Astrocyte of the spinal cord (primary cell): ENCODE measurements at regions not wholly inside any gene's neighbourhood (a gene's known extent, or its start where the extent isn't known, plus 50 kb on each side); places are given as distances from the start of the nearest gene placed in this dataset.

ENCODE experiments used
- DNase-seq: peaks from one replicate; pipeline ENCODE4 v3.0.0; 2011; ENCODE audit warnings: low read depth, low spot score
- H3K4me3 ChIP-seq: 2 replicates; pipeline ENCODE4 v1.5.1; 2011; ENCODE audit warnings: low read depth, mild to moderate bottlenecking, low read length, moderate library complexity
- in situ Hi-C: cut with HindIII; loops from 2 replicates; pipeline ENCODE4 v1.10.0; 2017; ENCODE audit warnings: low sequenced_read_pairs
- TF ChIP-seq, protein P1 (sequence below): IDR thresholded peaks from 2 replicates; pipeline ENCODE4 v1.5.1; 2012; ENCODE audit warnings: low read depth, mild to moderate bottlenecking, low read length, inconsistent platforms

DNA sequence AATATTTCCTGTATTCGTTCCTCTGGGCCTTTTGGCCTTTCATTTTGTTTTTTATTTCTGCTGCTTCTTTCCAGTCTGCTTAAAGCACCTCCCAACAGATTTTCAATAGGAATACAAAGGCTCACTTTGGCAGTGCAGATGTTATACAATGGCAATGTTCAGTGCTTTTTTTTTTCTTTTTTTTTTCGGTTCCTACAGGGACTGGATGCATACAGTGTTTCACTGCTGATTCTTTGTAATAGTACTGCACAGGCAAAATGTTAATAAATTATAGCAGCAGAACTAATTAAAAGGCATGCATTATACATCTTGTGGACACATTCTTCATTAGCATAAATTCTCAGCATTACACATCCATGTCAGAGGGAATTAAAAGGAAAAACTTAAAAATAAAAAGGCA, 356.6 kb upstream of the C9orf72 start:
- no peak for DNase-seq
- H3K4me3 ChIP-seq, result no peak overlapping the region
- TF ChIP-seq, protein P1, sequence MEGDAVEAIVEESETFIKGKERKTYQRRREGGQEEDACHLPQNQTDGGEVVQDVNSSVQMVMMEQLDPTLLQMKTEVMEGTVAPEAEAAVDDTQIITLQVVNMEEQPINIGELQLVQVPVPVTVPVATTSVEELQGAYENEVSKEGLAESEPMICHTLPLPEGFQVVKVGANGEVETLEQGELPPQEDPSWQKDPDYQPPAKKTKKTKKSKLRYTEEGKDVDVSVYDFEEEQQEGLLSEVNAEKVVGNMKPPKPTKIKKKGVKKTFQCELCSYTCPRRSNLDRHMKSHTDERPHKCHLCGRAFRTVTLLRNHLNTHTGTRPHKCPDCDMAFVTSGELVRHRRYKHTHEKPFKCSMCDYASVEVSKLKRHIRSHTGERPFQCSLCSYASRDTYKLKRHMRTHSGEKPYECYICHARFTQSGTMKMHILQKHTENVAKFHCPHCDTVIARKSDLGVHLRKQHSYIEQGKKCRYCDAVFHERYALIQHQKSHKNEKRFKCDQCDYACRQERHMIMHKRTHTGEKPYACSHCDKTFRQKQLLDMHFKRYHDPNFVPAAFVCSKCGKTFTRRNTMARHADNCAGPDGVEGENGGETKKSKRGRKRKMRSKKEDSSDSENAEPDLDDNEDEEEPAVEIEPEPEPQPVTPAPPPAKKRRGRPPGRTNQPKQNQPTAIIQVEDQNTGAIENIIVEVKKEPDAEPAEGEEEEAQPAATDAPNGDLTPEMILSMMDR, result no peak
- in situ Hi-C loops, result no loop called here

DNA sequence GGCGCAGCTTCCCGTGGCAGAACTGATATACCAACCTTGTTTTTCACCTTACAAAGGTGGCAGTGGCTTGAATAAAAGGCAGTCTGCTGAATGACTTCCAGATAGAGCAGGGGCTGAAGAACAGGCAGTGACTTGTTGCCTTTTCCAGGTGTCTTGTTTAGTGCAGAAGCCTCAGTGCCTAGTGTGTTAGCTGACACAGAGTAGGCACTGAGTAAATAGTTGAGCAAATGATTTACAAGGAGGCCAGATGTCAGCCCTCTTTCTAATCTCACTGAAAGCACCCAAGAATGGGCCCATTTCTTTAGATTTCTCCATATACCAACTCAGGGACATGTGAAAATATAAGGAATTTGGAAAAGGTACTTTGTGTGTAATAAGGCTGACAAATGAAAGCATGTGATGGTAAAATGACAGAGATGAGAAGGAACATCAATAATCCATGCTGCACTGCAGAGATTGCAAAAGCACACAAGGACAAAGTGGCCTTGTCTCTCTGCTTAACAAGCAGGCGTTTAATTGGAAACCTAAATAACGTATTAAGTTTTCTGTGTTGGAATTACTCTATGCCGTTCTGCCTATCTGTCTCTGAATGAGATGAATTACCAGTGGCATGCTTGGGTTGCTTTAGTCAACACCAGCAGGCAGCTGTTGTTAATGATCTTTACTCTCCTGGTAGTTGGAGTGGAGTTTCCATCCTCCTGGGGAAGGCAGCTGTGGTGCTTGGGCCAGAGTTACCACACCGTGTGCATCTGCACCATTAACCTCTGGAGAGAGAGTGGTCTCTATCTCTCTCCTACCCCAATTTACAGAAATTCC, 360.1 kb upstream of the C9orf72 start:
- in situ Hi-C loops, result no loop called here
- TF ChIP-seq, protein P1, result no peak
- no peak for DNase-seq
- H3K4me3 ChIP-seq, result no peak overlapping the region

DNA sequence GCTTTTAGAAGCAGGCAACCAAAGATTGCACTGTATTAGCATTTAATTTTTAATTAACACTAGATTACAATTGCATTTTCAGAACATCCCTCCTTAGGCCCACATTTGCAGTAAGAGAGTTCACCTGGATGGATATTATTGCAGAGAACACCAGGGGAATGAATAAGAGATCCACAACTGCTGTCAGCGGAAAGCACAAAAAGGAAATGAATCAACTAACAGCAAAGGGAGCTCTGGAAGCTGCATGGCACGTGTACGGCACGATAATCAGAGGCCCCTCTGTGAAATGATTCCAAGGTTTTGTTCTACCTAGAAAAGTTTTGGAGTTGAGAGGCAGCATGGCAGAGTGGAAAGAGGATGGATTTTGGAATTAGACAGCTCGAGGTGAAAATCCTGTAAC, 361.2 kb upstream of the C9orf72 start:
- H3K4me3 ChIP-seq, result no peak overlapping the region
- in situ Hi-C loops, result no loop called here
- no peak for DNase-seq
- TF ChIP-seq, protein P1, result no peak

DNA sequence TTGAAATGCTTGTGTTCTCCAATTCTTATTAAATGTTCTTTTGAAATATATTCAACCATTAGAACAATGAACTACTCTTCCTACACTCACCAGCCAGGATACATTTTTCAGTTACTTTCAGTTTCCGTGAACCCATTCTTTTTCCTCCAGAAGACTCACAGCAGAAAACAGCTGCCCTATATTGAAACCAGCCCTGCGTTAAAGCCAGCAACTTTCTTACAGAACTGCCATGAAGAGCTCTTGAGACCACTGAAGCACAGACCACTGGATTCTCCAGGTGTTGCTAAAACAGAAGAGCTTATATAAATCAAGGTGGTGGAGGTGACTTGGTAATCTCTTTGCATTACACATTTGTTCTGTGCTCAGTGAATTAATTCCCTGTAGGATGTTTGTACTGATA, 365.9 kb upstream of the C9orf72 start:
- TF ChIP-seq, protein P1, result no peak
- in situ Hi-C loops, result no loop called here
- H3K4me3 ChIP-seq, result no peak overlapping the region
- no peak for DNase-seq

DNA sequence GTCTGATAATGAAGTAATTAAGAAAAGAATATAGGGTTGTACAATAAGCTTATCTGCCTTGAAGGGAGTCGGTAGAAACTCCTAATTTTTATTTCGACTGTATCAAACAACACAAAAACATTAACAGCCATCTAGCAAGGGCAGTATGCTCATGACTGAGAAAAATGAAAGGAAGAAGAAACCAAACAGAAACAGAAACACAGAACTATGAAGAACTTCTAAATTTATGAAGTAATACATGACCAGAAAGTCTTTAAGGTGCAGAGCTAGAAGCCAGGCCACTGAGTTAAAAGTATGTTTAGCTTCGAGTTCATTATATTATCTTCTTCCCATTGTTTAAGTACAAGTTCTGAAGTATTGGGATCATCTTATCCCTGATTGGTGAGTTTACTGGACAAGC, 367.3 kb upstream of the C9orf72 start:
- TF ChIP-seq, protein P1, result no peak
- DNase-seq, result no peak
- in situ Hi-C loops, result no loop called here
- no peak overlapping the region for H3K4me3 ChIP-seq

DNA sequence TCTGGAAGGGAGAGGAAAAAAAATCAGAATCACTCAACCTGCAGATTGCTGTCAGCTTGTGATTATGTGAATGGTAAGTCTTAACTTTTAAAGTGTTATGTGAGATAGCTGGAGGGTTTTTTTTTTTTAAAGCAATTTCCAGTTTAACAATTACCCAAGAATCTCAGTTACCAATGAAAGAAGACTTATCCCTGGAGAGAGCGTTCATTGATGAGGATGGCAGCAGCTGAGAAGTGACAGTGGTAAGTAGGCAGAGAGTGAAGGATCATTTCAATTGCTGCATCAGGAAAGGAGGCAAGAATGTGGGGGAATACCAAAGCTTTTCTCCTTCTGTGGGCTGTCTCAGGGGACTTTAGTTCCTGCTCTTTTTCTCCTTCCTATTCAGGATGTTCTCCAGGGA, 370.2 kb upstream of the C9orf72 start:
- no peak overlapping the region for H3K4me3 ChIP-seq
- no peak for DNase-seq
- TF ChIP-seq, protein P1, result no peak
- in situ Hi-C loops, result no loop called here
